ENCODE measurements at regions not wholly inside any gene's neighbourhood (a gene's known extent, or its start where the extent isn't known, plus 50 kb on each side); places are given as distances from the start of the nearest gene placed in this dataset.

DNA sequence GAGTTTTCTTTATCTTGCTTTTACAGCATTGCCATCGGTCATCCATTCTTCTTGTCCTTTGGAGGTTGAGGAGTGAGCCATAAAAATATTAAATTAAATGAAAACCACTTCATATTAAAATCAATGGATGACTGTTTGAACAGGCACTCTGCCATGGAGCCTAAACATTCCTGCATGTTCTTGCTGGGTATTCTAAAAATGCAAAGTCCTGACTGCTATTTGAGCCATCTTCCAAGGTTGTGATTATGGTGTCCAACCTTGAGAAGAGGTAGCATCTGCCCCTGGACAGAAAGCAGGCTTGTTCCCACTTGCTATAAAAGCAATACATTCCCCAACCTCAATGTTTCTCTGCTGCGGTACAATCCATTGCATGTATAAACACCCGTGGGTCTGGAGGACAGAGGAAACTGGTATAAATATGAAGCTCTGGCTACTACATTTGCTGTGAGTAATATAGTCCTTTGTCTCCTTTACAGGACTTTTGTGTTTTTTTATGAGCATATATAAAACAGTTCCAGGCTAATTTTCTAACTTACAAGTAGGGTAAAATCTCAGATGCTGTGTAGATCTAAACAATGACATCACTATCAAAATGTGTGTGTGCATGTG lies 70.9 kb upstream of the FAT4 start:
- intact Hi-C loops (cut with DNase I; ENCODE audit: low total_unique reads) = loop anchor here (10.0 kb wide), 1 partner anchor 909 kb away; no protein-coding TSS in a partner anchor
- H3K27ac ChIP-seq = no peak overlapping the region
- no peak for DNase-seq
- H3K27me3 ChIP-seq = no peaks in the 10 kb centered on the region
- H3K36me3 ChIP-seq = no peaks in the 10 kb centered on the region
- whole genome bisulfite sequencing, 5 donors = 66 to 76% (median 71%) methylated on average over 3 of the region's 3 CpGs
- no peaks in the 10 kb centered on the region for H3K4me1 ChIP-seq
- H3K4me3 ChIP-seq = no peak overlapping the region
- no peaks in the 10 kb centered on the region for H3K9me3 ChIP-seq
- TF ChIP-seq EP300 (IDR thresholded peaks at IDR 0.05) (no peak), POLR2A (IDR thresholded peaks at IDR 0.05) (no peak), POLR2AphosphoS5 (IDR thresholded peaks at IDR 0.05) (no peak)
- TF ChIP-seq, protein P1, sequence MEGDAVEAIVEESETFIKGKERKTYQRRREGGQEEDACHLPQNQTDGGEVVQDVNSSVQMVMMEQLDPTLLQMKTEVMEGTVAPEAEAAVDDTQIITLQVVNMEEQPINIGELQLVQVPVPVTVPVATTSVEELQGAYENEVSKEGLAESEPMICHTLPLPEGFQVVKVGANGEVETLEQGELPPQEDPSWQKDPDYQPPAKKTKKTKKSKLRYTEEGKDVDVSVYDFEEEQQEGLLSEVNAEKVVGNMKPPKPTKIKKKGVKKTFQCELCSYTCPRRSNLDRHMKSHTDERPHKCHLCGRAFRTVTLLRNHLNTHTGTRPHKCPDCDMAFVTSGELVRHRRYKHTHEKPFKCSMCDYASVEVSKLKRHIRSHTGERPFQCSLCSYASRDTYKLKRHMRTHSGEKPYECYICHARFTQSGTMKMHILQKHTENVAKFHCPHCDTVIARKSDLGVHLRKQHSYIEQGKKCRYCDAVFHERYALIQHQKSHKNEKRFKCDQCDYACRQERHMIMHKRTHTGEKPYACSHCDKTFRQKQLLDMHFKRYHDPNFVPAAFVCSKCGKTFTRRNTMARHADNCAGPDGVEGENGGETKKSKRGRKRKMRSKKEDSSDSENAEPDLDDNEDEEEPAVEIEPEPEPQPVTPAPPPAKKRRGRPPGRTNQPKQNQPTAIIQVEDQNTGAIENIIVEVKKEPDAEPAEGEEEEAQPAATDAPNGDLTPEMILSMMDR (IDR thresholded peaks at IDR 0.05) = no peak

DNA sequence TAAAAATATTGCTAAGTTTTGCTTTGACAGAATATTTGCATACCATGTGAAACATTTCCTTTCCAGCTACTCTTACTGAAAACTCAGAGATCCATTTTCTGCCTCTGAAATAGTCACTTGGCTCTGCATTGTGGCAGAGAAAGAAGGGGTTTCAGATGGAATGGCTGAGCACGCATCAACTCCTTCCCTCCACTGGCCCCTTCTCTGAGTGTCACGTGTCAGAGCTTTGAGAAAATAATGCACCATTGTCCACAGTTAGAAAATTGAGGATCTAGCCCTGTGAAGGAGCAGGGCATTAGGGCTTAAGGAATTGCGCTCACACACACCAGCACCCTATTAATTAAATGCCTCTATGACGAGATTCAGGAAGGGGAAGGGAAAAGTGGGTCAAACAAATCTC lies 78.8 kb upstream of the FAT4 start:
- intact Hi-C loops (cut with DNase I; ENCODE audit: low total_unique reads) = no loop called here
- WGBS, 5 donors = 69 to 83% (median 76%) methylated on average over 4 of the region's 4 CpGs

DNA sequence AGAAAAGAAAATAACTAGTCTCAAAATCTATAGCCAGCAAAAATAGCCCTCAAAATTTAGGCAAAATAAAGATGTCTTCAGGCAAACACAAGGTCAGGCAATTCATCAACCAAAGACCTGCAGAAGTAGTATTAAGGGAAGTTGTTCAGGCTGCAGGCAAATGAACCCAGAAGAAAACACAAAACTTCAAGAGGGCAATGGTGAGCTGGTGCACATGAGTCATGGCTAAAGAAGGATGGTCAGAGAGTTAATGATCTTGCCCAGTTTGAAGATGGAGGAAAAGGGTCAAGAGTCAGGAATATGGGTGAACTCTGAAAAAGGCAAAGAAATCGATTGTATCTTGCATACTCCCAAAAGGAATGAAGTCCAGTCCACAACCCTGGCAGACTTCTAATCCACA lies 83.1 kb upstream of the FAT4 start:
- no peak overlapping the region for H3K4me3 ChIP-seq
- H3K27me3 ChIP-seq = no peaks in the 10 kb centered on the region
- intact Hi-C loops (cut with DNase I; ENCODE audit: low total_unique reads) = no loop called here
- H3K9me3 ChIP-seq = no peaks in the 10 kb centered on the region
- DNase-seq = no peak
- no peaks in the 10 kb centered on the region for H3K4me1 ChIP-seq
- no peak overlapping the region for H3K27ac ChIP-seq
- H3K36me3 ChIP-seq = no peaks in the 10 kb centered on the region
- TF ChIP-seq, protein P1 (IDR thresholded peaks at IDR 0.05) = no peak
- TF ChIP-seq EP300 (IDR thresholded peaks at IDR 0.05) (no peak), POLR2AphosphoS5 (IDR thresholded peaks at IDR 0.05) (no peak), POLR2A (IDR thresholded peaks at IDR 0.05) (no peak)
- WGBS, 5 donors = 76 to 91% (median 88%) methylated on average over 1 of the region's 1 CpG

More for the DNA sequence above, 78.8 kb upstream of the FAT4 start:
- Histone ChIP-seq H3K4me1 (no peaks in the 10 kb centered on the region), H3K4me3 (no peak overlapping the region), H3K27me3 (no peaks in the 10 kb centered on the region), H3K9me3 (no peaks in the 10 kb centered on the region), H3K27ac (no peak overlapping the region), H3K36me3 (no peaks in the 10 kb centered on the region)
- no peak for DNase-seq
- no peak for TF ChIP-seq POLR2AphosphoS5 (IDR thresholded peaks at IDR 0.05)
- no peak for TF ChIP-seq POLR2A (IDR thresholded peaks at IDR 0.05)
- TF ChIP-seq EP300 (IDR thresholded peaks at IDR 0.05) = no peak
- TF ChIP-seq, protein P1 (IDR thresholded peaks at IDR 0.05) = no peak

DNA sequence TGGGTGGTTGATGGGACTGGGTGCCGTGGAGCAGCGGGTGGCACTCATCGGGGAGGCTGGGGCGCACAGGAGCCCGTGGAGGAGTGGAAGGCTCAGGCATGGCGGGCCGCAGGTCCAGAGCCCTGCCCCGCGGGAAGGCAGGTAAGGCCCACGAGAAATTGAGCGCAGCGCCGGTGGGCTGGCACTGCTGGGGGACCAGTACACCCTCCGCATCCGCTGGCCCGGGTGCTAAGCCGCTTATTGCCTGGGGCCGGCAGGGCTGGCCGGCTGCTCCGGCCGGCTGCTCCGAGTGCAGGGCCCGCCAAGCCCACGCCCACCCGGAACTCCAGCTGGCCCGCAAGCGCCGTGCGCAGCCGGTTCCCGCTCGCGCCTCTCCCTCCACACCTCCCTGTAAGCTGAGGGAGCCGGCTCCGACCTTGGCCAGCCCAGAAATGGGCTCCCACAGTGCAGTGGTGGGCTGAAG lies 85.1 kb upstream of the FAT4 start:
- Histone ChIP-seq H3K4me3 (no peak overlapping the region), H3K9me3 (no peaks in the 10 kb centered on the region), H3K27ac (no peak overlapping the region), H3K4me1 (no peaks in the 10 kb centered on the region), H3K27me3 (no peaks in the 10 kb centered on the region), H3K36me3 (no peaks in the 10 kb centered on the region)
- WGBS, 5 donors = 91 to 98% (median 96%) methylated on average over 11 to 35 of the region's 35 CpGs
- intact Hi-C loops (cut with DNase I; ENCODE audit: low total_unique reads) = no loop called here
- TF ChIP-seq EP300 (IDR thresholded peaks at IDR 0.05) = no peak
- TF ChIP-seq POLR2A (IDR thresholded peaks at IDR 0.05) = no peak
- no peak for TF ChIP-seq POLR2AphosphoS5 (IDR thresholded peaks at IDR 0.05)
- TF ChIP-seq, protein P1 (IDR thresholded peaks at IDR 0.05) = no peak
- DNase-seq = no peak
